GM23338 (cell line): ENCODE measurements at regions not wholly inside any gene's neighbourhood (a gene's known extent, or its start where the extent isn't known, plus 50 kb on each side); places are given as distances from the start of the nearest gene placed in this dataset.

ENCODE experiments used
- EZH2 ChIP-seq: fragments of 200-600 bp; sonication (generic); IDR thresholded peaks from one replicate; pipeline ENCODE4 v1.8.0; 2017; ENCODE audit warnings: antibody characterized with exemption, mild to moderate bottlenecking, low read depth; ENCODE audit not compliant: unreplicated experiment
- EZH2phosphoT487 ChIP-seq: fragments of 200-600 bp; sonication (generic); IDR thresholded peaks from one replicate; pipeline ENCODE4 v1.8.1; 2018; ENCODE audit warnings: antibody characterized with exemption; ENCODE audit not compliant: unreplicated experiment
- JUNB ChIP-seq: IDR thresholded peaks from one replicate; pipeline ENCODE4 v1.6.1; 2016; ENCODE audit warnings: antibody characterized with exemption; ENCODE audit not compliant: unreplicated experiment
- POLR2AphosphoS5 ChIP-seq: IDR thresholded peaks from 2 replicates; pipeline ENCODE4 v1.6.1; 2016; ENCODE audit warnings: antibody characterized with exemption, low read depth
- TF ChIP-seq, protein P1 (sequence below), 2 experiments: fragments of 200-600 bp in 1 of 2; sonication (generic) in 1 of 2; conservative IDR thresholded peaks; 2 replicates each; pipeline versions ENCODE4 v1.5.1 to v1.6.1; 2016 to 2017; ENCODE audit warnings: antibody characterized with exemption in 2 of 2, low read depth in 2 of 2, mild to moderate bottlenecking in 2 of 2, moderate library complexity in 1 of 2

- TF ChIP-seq, protein P1, sequence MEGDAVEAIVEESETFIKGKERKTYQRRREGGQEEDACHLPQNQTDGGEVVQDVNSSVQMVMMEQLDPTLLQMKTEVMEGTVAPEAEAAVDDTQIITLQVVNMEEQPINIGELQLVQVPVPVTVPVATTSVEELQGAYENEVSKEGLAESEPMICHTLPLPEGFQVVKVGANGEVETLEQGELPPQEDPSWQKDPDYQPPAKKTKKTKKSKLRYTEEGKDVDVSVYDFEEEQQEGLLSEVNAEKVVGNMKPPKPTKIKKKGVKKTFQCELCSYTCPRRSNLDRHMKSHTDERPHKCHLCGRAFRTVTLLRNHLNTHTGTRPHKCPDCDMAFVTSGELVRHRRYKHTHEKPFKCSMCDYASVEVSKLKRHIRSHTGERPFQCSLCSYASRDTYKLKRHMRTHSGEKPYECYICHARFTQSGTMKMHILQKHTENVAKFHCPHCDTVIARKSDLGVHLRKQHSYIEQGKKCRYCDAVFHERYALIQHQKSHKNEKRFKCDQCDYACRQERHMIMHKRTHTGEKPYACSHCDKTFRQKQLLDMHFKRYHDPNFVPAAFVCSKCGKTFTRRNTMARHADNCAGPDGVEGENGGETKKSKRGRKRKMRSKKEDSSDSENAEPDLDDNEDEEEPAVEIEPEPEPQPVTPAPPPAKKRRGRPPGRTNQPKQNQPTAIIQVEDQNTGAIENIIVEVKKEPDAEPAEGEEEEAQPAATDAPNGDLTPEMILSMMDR (conservative IDR thresholded peaks at IDR 0.05; ENCODE audit: low read depth in 2 of 2), result peak; percentile 18 to 48; a peak in 3 of 4 replicates
- TF ChIP-seq JUNB, result no peak
- no peak for TF ChIP-seq EZH2phosphoT487
- no peak for TF ChIP-seq EZH2
- TF ChIP-seq POLR2AphosphoS5, result no peak
Measured at GRCh38 chr4:35461931-35462659, 782.2 kb downstream of the ARAP2 start.
